COLO668 (cell line): ENCODE measurements at regions not wholly inside any gene's neighbourhood (a gene's known extent, or its start where the extent isn't known, plus 50 kb on each side); places are given as distances from the start of the nearest gene placed in this dataset.
A peak's percentile ranks its signal among the peaks of the same experiment; 100 is the strongest.
"Not testable (repeated sequence)": the region's sequence is repeated elsewhere in the genome, so short reads cannot be mapped to it uniquely, and the experiment has no call there.

Source experiments
- DNase-seq: peaks from one replicate; lab custom pipeline; 2025; ENCODE audit not compliant: unreplicated experiment; lab: John Stamatoyannopoulos, UW

DNA sequence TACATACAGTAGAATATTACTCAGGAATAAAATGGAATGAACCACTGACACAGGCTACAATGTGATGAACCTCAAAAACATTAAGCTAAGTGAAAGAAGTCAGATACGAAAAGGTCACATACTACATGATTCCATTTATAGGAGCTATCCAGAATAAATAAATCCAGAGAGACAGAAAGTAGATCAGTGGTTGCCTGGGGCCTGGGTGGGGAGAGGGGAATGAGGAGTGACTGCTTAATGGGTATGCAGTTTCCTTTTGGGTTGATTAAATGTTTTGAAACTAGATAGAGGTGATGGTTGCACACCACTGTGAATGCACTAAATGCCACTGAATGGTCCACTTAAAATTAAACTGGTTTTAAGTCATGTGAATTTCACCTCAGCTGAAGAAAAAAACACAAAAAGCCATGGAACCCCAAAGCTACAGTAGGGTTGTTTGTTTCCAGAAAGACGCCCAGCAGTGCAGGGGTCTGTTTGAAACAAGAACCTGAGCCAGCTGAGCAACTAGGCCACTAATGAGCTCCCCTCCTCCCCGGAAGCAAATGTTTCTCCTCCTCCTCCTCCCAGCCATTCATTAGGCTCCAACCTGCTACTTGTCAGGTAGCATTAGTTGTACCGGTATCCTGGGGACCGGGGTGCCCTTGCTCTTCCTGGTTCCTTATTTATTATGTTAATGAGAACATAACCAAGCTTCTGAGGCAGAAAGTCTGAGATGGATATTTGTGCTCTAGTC, 168.4 kb downstream of the EVX1 start:
- no peak for DNase-seq

DNA sequence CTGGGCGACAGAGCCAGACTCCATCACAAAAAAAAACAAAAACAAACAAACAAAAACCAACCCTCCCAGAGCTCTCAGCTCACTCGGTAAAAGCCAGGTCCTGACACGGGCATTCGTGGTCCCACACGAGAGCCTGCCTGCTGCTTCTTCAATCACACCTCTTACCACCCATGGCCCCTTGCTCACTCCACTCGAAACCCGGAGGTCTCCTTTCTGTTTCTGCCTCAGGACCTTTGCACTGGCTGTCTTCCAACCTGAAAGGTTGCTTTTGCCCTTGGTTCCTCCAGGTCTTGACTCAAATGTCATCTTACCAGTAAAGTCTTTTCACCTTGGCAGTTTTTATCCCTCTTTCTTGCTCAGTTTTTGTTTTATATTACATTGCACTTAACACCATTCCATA, 169.6 kb downstream of the EVX1 start:
- DNase-seq, result no peak

DNA sequence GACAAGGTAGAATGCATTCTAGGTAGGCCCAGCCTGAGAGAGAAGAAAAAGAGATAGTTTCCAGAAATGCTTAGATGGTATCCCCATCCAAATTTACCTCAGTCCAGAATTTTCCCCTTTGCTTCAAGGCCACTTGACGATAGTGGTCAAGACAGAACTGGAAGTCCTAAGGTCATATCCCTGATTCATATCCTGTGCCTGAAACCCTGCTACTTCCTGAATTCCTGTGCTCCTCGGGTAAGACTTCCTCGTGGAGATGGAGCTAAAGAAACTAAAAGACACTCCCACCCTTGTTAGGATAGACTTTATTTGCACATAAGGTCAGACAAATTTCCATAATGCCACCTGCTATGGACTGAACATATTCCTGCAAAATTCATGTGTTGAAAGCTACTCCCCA, 175.9 kb downstream of the EVX1 start:
- DNase-seq, result no peak

DNA sequence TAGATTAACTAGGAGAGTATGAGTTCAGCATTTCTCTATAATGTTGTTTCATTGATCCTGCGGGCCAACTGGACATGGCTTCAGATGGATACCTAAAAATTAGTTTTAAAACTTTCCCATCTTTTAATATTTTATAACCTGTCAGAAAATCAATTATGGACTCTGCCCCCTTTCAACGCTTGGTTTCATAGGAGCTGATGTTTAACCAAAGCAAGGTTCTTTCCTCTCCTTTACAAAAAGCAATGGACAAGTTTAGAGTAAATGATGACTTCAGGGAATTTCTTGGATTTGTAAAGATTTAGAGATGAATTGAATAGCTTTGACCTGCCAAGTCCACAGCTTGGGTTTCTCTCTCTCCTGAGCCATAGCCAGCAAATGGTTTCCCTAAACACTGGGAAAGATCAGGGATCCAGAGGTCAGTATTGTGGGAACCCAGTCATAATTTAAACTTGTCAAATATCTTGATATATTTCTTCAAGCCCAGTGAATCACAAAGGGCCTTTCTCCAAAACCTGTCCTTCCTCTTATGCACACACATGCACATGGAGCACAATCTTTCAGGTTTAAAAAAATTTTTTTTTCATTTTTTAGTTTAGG, 177.1 kb downstream of the EVX1 start:
- DNase-seq, result no peak

DNA sequence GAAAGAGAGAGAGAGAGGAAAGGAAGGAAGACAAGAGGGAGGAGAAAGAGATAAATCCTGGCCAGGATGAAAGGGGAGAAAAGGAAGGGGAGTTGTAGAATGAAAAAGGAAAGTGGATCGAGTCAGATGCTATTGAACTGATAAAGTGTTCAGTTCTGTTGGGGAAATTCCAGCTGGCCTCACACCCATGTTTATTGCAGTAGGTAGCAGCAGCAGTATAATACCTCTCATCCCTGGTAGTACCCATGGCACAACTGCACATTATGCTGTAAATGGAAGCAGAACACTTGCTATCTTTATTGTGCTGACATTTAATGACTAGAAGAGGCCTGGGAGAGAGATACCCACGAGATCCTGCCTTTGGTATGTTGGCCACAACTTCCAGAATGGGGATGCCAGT, 178.1 kb downstream of the EVX1 start:
- DNase-seq, result no peak

DNA sequence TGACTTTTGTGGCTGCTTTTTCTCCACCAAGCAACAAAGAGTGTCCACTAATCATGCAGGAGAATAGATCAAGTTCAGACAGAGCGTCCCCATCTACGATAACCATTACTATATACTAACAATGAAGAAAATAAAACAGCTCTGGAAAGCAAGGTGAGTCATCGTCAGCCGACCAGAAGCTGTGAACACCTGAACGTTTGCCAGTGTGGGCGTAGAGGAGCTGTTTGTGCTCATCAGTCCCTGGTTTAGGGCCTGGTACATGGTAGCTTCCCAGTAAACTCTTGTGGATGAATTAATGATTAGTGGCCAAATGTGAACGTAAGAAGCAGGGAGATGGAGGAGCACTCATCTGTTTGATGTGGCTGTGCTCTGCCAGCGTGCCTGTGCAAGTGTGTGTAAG, 180.7 kb downstream of the EVX1 start:
- DNase-seq, result no peak

DNA sequence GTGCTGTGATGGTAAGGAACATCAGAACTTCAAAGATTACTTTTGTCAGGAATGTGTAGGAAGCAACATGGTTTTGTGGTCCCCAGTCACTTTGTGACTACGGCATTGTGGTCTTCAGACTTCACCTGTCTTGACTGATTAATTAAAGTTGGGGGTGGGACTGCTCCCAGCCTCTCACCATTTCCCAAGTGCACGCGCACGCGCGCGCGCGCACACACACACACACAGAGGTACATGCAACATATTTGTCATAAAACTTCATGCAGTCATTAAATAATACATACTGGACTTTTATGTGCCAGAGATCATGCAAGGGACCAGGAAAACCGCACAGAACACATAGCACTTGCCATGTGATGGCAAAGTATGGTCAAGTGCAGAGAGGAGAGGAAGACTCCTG, 181.2 kb downstream of the EVX1 start:
- DNase-seq, result no peak

DNA sequence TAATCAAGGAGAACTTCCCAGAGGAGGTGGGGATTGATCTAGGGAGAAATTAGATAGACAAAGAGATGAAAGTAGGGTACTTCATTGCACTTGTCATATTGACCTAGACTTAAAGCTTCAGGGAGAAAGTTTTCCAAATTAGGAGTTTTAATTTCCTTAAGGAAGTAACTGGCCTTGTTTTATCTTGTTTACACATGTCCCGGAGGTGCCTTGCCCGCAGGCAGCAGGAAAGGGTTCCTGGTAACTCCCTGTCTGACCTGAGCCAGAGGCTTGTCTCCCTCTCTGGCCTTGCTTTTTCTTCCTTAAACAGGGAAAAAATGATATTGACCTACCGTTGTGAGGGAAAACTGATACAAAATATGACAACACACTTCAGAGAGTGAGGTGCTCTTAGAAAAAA, 181.6 kb downstream of the EVX1 start:
- DNase-seq, result no peak

DNA sequence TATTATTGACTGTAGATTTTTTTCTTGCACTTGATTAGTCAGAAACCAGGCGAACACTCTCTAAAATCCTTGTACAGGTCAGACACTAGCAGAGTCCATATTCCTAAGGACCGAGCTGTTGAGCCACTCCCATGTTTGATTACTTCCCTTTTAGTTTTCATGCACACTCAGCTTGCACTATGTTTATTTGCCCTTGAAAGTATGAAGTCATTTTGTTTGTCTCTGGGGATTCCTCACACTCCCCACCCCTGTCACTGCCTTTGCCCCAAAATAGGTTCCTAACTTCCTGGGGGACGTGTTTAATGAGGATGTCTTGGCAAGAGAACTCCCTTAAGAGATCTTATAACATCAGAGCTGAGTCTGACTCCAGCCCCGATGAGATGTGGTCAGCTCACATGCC, 182.1 kb downstream of the EVX1 start:
- DNase-seq, result no peak

DNA sequence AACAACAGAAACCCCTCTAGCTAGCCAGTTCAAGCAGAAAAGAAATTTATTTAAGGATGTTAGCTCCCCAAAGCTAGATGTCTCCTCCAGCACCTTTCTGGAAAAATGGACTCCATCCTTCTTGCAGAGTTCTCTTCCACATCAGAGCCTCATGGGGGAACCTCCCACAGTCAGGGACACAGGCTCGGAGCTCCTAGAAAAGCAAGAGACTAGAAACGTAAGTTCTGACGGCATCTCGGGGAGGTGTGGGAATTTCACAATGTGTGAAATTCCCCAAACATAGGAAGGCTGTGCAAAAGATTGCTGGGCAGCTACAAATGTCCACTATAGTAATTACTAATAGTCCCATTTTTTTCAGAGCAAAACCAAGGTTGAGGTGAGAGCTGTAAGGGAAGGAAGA, 184.8 kb downstream of the EVX1 start:
- DNase-seq, result no peak

DNA sequence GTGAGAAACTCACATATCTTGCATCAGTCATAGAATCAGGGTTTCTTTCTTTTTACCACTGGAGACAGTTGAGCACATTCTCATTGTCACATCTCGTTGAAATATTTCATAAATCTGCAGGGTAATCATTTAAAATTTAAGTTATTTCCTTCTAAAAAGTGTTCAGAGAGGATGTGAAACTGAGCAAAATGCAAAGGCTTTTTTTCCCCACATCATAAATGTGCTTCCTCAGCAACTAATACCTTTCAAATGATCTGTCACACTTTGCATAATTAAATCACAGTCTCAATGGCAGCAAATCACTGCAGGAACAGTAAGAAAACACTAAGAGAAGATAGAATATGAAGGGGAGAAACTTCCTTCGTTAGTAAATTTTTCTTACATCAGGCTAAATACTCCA, 187.5 kb downstream of the EVX1 start:
- no peak for DNase-seq

DNA sequence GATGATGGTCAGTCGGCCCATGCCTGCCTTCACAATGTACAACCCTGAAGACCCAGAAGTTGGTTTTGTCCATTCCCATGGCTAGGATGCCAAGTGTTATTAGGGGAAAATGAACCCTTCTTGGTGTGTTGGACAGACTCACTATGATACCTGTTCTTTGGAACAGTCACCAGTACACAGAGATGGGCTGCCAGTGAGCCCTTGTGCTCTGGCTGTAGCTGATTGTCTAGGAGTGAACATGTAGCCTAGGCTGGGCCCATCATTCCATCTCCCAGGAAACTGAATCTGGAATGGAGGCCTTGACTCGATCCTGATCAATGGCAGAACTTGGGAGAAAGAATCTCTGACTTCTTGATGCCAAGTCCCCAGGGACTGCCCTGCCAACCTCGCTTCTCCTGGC, 188.9 kb downstream of the EVX1 start:
- DNase-seq, result no peak

DNA sequence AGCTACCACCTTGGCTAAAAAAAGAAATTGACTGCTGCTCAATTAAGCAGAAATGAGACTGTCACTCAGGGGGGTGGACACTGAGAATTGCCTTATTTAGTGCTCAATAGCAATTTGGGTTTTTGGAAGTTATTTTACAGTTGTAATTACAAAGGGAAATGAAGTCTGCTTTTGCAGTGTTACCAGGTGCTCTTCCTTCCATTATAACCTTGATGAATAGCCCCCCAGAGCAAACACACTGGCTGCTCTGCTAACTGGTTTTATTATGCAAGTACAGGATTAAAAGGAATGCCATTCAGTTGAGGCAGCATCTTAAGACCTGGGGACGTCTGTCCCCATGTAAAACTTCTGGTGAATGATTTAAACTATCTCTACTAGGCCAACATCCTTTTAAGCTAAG, 191.0 kb downstream of the EVX1 start:
- DNase-seq, result no peak

DNA sequence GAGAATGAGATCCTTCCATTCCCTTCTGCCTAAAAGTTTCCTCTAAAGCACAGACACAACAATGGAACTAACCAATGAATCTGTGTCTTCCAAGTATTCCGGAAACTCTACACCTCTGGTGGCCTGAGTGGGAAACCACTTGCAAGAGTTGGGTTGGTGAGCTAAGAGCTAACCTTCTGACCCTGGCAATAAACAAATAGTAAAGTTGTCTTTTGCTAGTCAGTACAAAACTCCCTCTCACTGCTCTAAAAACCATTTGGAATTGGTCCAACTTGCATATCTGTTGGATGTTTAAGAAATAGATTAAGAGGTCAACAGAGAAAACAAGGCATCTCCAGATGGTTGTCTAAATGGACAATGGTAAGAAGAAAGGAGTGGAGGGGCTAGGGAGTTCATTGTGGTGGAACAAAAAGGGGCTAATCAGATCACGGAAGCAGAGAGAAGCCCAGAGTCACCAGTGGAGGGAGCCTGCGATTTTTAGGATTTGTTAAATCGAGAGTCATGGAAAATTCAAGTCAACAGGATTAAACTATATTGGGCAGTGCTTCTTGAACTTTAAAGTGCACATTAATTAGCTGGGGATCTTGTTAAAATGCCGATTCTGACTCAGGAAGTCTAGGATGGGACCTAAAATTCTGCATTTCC, 192.3 kb downstream of the EVX1 start:
- no peak for DNase-seq

DNA sequence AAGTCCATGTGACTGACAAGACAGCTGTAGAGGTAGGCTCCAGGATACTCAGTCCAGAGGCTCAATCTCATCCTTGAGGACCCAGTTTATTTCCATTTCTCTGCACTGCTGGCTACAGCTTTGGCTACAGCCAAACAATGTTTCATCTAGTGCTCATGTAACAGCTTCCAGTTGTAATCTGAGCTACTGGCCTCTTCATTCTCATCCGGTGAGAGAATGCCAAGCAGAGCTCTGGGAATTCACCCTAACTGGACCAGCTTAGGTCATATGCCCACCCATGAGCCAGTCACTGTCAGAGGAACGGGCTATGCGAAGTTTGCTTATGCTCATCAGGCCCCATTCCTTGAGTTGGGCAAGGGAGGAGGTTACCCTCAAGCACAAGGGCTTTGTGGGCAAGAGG, 192.9 kb downstream of the EVX1 start:
- DNase-seq, result no peak

DNA sequence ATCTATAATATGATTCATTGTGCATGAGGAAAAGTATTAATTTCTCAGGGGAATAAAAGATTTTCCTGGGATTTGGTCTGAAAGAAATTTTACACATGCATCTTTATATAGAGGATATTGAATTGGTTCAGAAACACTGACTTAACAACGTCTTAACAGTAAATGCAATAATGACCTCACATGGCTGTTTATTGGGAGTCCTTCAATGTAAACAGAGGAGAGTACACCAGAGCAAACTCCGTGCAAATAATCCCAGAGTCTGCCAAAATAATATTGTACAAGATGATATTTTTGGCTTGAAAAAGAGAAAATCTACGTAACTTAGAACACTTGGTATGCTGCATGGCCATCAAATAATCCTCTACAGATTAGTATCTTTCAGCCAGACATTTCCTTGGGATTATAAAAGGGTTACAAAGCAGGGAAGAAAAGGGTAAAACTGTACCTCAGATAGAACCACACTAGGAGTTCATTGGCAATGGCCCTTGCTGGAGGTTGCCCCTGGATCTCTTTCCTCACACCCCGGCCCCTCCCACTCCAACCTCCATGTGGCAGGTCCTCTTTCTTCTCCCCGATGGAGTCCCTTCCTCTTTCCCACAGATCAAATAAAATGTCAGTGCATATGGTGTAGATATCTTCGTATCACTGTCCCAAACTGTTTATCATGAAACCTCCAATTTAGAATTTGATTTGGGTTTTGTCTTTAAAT, 196.4 kb downstream of the EVX1 start:
- DNase-seq, result no peak

DNA sequence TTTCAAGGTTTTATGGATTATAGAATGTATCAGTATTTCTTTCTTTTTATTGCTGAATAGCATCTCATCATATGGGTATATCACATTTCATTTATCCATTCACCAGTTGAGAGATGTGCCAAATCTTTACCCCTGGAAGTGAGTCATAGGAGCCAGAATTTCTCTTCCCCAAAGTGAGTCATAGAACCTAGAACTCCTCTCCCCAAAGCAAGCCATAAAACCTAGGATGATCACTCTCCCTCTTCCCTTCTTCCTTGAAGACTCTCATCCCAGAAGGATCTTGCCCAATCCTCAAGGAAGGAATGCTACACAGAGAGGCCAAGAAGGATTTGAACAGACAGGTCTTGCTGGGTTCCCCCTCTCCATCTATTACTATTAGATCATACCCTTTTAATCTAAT, 199.9 kb downstream of the EVX1 start:
- no peak for DNase-seq

DNA sequence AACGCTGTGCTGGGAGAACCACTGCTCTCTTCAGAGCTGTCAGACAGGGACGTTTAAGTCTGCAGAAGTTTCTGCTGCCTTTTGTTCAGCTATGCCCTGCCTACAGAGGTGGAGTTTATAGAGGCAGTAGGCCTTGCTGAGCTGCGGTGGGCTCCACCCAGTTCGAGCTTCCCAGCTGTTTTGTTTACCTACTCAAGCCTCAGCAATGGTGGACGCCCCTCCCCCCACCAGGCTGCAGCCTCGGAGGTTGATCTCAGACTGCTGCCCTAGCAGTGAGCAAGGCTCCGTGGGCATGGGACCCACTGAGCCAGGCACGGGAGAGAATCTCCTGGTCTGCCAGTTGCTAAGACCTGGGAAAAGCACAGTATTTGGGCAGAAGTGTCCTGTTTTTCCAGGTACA, 206.4 kb downstream of the EVX1 start:
- DNase-seq, result peak; percentile 37

DNA sequence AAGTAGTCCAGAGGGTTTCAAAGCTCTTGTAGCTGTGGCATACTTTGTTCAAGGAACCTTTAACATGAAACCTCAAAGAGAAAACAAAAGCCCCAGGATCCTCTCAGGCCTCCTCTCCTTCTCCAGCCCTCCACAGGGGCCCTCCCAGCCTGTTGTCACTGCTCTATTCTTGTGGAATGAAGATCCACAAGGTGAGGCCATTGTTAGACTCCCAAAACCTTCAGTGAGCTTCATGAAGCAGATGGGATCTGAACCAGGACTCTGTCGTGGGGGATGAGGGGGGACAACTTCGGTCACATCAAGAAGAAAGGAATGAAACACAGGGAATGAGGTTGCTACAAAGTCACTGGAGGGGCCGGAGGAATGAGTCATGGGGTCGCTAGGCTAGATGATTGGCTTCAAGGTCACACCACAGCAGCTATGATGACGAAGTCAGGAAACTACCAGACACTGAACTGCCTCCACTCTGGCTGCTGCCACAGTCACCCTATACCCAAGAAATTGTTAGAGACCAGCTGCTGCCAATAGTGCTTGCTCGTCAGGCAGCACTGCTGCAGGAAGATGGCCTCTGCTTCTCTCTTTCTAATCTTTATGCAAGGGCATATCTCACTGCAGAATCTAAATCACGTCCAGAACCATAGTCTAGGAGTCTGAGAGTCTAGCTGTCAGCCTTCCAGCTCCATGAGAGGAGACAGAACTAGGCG, 208.8 kb downstream of the HIBADH start:
- no peak for DNase-seq

DNA sequence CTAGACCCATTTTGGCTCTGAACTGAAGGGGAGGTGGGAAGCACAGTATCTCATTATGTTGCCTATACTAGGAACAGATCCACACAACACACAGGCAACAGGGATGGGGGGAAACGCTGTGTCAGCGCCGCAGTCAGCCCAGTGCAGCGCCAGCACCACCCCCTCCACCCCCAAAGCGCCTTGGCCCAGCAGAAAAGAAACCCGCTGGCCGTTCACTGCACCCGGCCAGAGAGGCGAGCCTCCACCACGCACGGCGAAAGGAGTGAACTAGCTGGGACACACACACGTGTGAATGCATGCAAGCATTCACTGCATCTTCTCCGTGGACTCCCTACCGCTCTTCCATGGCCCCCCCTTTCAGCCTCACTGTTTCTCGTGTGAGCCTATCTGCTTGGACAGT, 205.6 kb downstream of the HIBADH start:
- not testable (repeated sequence) for DNase-seq
